Caco-2 (cell line): ENCODE measurements at regions not wholly inside any gene's neighbourhood (a gene's known extent, or its start where the extent isn't known, plus 50 kb on each side); places are given as distances from the start of the nearest gene placed in this dataset.

Experiments used
- BruUV-seq: library from RNA; stranded (reverse); fragments of 400-500 nt; replicated peaks from 2 replicates; lab custom pipeline; 2021; lab: Mats Ljungman, UMichigan
- CTCF ChIA-PET: fragments of 300-600 bp; sonication (Branson Sonifier 250); formaldehyde crosslinking; loops from one replicate; lab custom pipeline; 2022; ENCODE audit warnings: antibody characterized with exemption; lab: Charles Lee
- POLR2A ChIA-PET: fragments of 300-600 bp; sonication (Branson Sonifier 250); formaldehyde crosslinking; loops from one replicate; lab custom pipeline; 2022; ENCODE audit warnings: antibody characterized with exemption; lab: Charles Lee
- DNase-seq, 2 experiments: peaks; one replicate each; pipeline versions ENCODE4 v3.0.0 to v3.0.0-alpha.2; 2020 to 2022
- H3K27me3 ChIP-seq: replicated peaks from 2 replicates; pipeline ENCODE4 v1.6.0; 2011; ENCODE audit warnings: low read length; ENCODE audit not compliant: control insufficient read depth, insufficient read depth
- H3K36me3 ChIP-seq: 2 replicates; pipeline ENCODE4 v1.5.1; 2011; ENCODE audit warnings: low read length; ENCODE audit not compliant: control insufficient read depth, insufficient read depth
- H3K4me1 ChIP-seq: fragments of 250-450 bp; sonication (Bioruptor Pico); 2 replicates; pipeline ENCODE4 v1.5.1; 2020; ENCODE audit warnings: mild to moderate bottlenecking
- H3K4me3 ChIP-seq: 2 replicates; pipeline ENCODE4 v1.5.1; 2011; ENCODE audit warnings: low read depth, mild to moderate bottlenecking, control low read depth, low read length
- H3K9me3 ChIP-seq: fragments of 250-450 bp; sonication (Bioruptor Pico); 2 replicates; pipeline ENCODE4 v1.5.1; 2020; ENCODE audit warnings: mild to moderate bottlenecking, moderate library complexity
- H3K27ac Mint-ChIP-seq: one replicate; pipeline ENCODE4 v1.8.0; 2022; ENCODE audit warnings: mixed read lengths; ENCODE audit not compliant: unreplicated experiment
- H3K27me3 Mint-ChIP-seq: one replicate; pipeline ENCODE4 v1.8.0; 2022; ENCODE audit warnings: mixed read lengths; ENCODE audit not compliant: insufficient read depth, unreplicated experiment
- H3K36me3 Mint-ChIP-seq: one replicate; pipeline ENCODE4 v1.8.0; 2022; ENCODE audit warnings: mild to moderate bottlenecking, mixed read lengths; ENCODE audit not compliant: insufficient read depth, unreplicated experiment
- H3K4me1 Mint-ChIP-seq: one replicate; pipeline ENCODE4 v1.8.0; 2022; ENCODE audit warnings: low read depth, mixed read lengths; ENCODE audit not compliant: unreplicated experiment
- H3K4me3 Mint-ChIP-seq: one replicate; pipeline ENCODE4 v1.8.0; 2022; ENCODE audit warnings: mild to moderate bottlenecking, moderate library complexity, mixed read lengths; ENCODE audit not compliant: unreplicated experiment
- H3K9me3 Mint-ChIP-seq: one replicate; pipeline ENCODE4 v1.8.0; 2022; ENCODE audit warnings: mixed read lengths; ENCODE audit not compliant: unreplicated experiment
- CTCF ChIP-seq, 2 experiments: fragments of 200-600 bp in 1 of 2; IDR thresholded peaks; 1 replicate in 1 of 2; 2 replicates in 1 of 2; pipeline versions ENCODE4 v1.5.1 to v1.8.0; 2011 to 2022; ENCODE audit warnings: antibody characterized with exemption in 1 of 2, control low read depth in 1 of 2, inconsistent platforms in 1 of 2, low read depth in 1 of 2, low read length in 1 of 2, mild to moderate bottlenecking in 1 of 2, moderate library complexity in 1 of 2; ENCODE audit not compliant: insufficient read depth in 1 of 2, severe bottlenecking in 1 of 2, unreplicated experiment in 1 of 2
- intact Hi-C: fragments of 100-400 bp; cut with micrococcal nuclease; formaldehyde crosslinking; loops from one replicate; pipeline ENCODE4 v1.10.0; 2022; ENCODE audit not compliant: unreplicated experiment

GRCh38 chr2:103788951-103789350 lies 1027.1 kb downstream of the TMEM182 start:
- Histone ChIP-seq H3K4me3 (no peak overlapping the region), H3K27me3 (no peaks in the 10 kb centered on the region), H3K9me3 (no peaks in the 10 kb centered on the region), H3K36me3 (no peaks in the 10 kb centered on the region), H3K4me1 (no peaks in the 10 kb centered on the region)
- BruUV-seq: no TSS peak
- Mint-ChIP-seq H3K36me3 (no peaks in the 10 kb centered on the region), H3K9me3 (no peaks in the 10 kb centered on the region), H3K4me1 (no peaks in the 10 kb centered on the region), H3K27me3 (no peaks in the 10 kb centered on the region), H3K27ac (no peak overlapping the region), H3K4me3 (no peak overlapping the region)
- DNase-seq: no peak
- POLR2A ChIA-PET: no interaction called here
- CTCF ChIA-PET: no interaction called here
- no peak for TF ChIP-seq CTCF (IDR thresholded peaks at IDR 0.05; ENCODE audit: insufficient read depth in 1 of 2, low read depth in 1 of 2, low read length in 1 of 2, severe bottlenecking in 1 of 2, unreplicated experiment in 1 of 2)
- intact Hi-C loops: no loop called here

GRCh38 chr2:103789381-103790095 lies 1027.7 kb downstream of the TMEM182 start:
- no peaks in the 10 kb centered on the region for H3K27me3 ChIP-seq
- DNase-seq: no peak
- intact Hi-C loops: no loop called here
- no peaks in the 10 kb centered on the region for H3K4me1 Mint-ChIP-seq
- no peaks in the 10 kb centered on the region for H3K4me1 ChIP-seq
- no peak overlapping the region for H3K4me3 ChIP-seq
- POLR2A ChIA-PET: no interaction called here
- H3K27ac Mint-ChIP-seq: no peak overlapping the region
- no peaks in the 10 kb centered on the region for H3K36me3 Mint-ChIP-seq
- H3K4me3 Mint-ChIP-seq: no peak overlapping the region
- no TSS peak for BruUV-seq
- H3K9me3 ChIP-seq: no peaks in the 10 kb centered on the region
- CTCF ChIA-PET: no interaction called here
- no peaks in the 10 kb centered on the region for H3K36me3 ChIP-seq
- TF ChIP-seq CTCF (IDR thresholded peaks at IDR 0.05; ENCODE audit: insufficient read depth in 1 of 2, low read depth in 1 of 2, low read length in 1 of 2, severe bottlenecking in 1 of 2, unreplicated experiment in 1 of 2): no peak
- no peaks in the 10 kb centered on the region for H3K9me3 Mint-ChIP-seq
- no peaks in the 10 kb centered on the region for H3K27me3 Mint-ChIP-seq

GRCh38 chr2:103792042-103792441 lies 1030.2 kb downstream of the TMEM182 start:
- H3K36me3 Mint-ChIP-seq: no peaks in the 10 kb centered on the region
- CTCF ChIA-PET: no interaction called here

More at GRCh38 chr2:103792042-103792441, 1030.2 kb downstream of the TMEM182 start:
- Histone ChIP-seq H3K27me3 (no peaks in the 10 kb centered on the region), H3K9me3 (no peaks in the 10 kb centered on the region), H3K36me3 (no peaks in the 10 kb centered on the region), H3K4me1 (no peaks in the 10 kb centered on the region), H3K4me3 (no peak overlapping the region)
- BruUV-seq: no TSS peak
- POLR2A ChIA-PET: no interaction called here
- H3K9me3 Mint-ChIP-seq: no peaks in the 10 kb centered on the region
- DNase-seq: no peak
- no peaks in the 10 kb centered on the region for H3K4me1 Mint-ChIP-seq
- no peak overlapping the region for H3K4me3 Mint-ChIP-seq
- H3K27me3 Mint-ChIP-seq: no peaks in the 10 kb centered on the region
- H3K27ac Mint-ChIP-seq: no peak overlapping the region
- no peak for TF ChIP-seq CTCF (IDR thresholded peaks at IDR 0.05; ENCODE audit: insufficient read depth in 1 of 2, low read depth in 1 of 2, low read length in 1 of 2, severe bottlenecking in 1 of 2, unreplicated experiment in 1 of 2)
- intact Hi-C loops: no loop called here
